ENCODE measurements at regions not wholly inside any gene's neighbourhood (a gene's known extent, or its start where the extent isn't known, plus 50 kb on each side); places are given as distances from the start of the nearest gene placed in this dataset.

- no peak overlapping the region for H3K4me3 ChIP-seq (ENCODE audit: low read depth, low read length)
- no peak for TF ChIP-seq CTCF (conservative IDR thresholded peaks at IDR 0.05; ENCODE audit: low read depth, low read length)
- no peak for DNase-seq (ENCODE audit: low read depth)
Observed at GRCh38 chr20:22746957-22747356, 162.6 kb upstream of the FOXA2 start.

GRCh38 chr20:22752324-22752723 is 168.0 kb upstream of the FOXA2 start:
- DNase-seq (ENCODE audit: low read depth) = no peak
- no peak for TF ChIP-seq CTCF (conservative IDR thresholded peaks at IDR 0.05; ENCODE audit: low read depth, low read length)
- H3K4me3 ChIP-seq (ENCODE audit: low read depth, low read length) = no peak overlapping the region

- DNase-seq (ENCODE audit: low read depth) = no peak
- TF ChIP-seq CTCF (conservative IDR thresholded peaks at IDR 0.05; ENCODE audit: low read depth, low read length) = no peak
- H3K4me3 ChIP-seq (ENCODE audit: low read depth, low read length) = no peak overlapping the region
Observed at GRCh38 chr20:22757424-22758183, 173.2 kb upstream of the FOXA2 start.

- H3K4me3 ChIP-seq (ENCODE audit: low read depth, low read length) = no peak overlapping the region
- no peak for TF ChIP-seq CTCF (conservative IDR thresholded peaks at IDR 0.05; ENCODE audit: low read depth, low read length)
- no peak for DNase-seq (ENCODE audit: low read depth)
Observed at GRCh38 chr20:22758815-22759214, 174.4 kb upstream of the FOXA2 start.

- DNase-seq (ENCODE audit: low read depth) = no peak
- peak overlapping the region; percentile 28 for H3K4me3 ChIP-seq (ENCODE audit: low read depth, low read length)
- no peak for TF ChIP-seq CTCF (conservative IDR thresholded peaks at IDR 0.05; ENCODE audit: low read depth, low read length)
Observed at GRCh38 chr20:22762576-22763256, 178.3 kb upstream of the FOXA2 start.

GRCh38 chr20:22763257-22763906 is 179.0 kb upstream of the FOXA2 start:
- peak overlapping the region; percentile 28 for H3K4me3 ChIP-seq (ENCODE audit: low read depth, low read length)
- peak; percentile 39 for DNase-seq (ENCODE audit: low read depth)
- TF ChIP-seq CTCF (conservative IDR thresholded peaks at IDR 0.05; ENCODE audit: low read depth, low read length) = no peak

All from epithelial cell of proximal tubule (primary cell).